LNCaP clone FGC (cell line): ENCODE measurements at regions not wholly inside any gene's neighbourhood (a gene's known extent, or its start where the extent isn't known, plus 50 kb on each side); places are given as distances from the start of the nearest gene placed in this dataset.

Experiments used
- DNase-seq: peaks from one replicate; pipeline ENCODE4 v3.0.0-alpha.2; 2011; ENCODE audit warnings: low read depth
- H3K4me3 ChIP-seq: 2 replicates; pipeline ENCODE4 v1.5.1; 2011; ENCODE audit warnings: mild to moderate bottlenecking, low read depth, low read length, control low read depth
- CTCF ChIP-seq: IDR thresholded peaks from 2 replicates; pipeline ENCODE4 v1.5.1; 2012; ENCODE audit warnings: mild to moderate bottlenecking; ENCODE audit not compliant: control insufficient read depth, insufficient read depth; ENCODE audit errors: extremely low read depth

GRCh38 chr3:80278056-80278455 is 510.3 kb upstream of the ROBO1 start:
- no peak for TF ChIP-seq CTCF
- H3K4me3 ChIP-seq, result no peak overlapping the region
- no peak for DNase-seq

- no peak for TF ChIP-seq CTCF
- H3K4me3 ChIP-seq, result no peak overlapping the region
- no peak for DNase-seq
These were observed 507.3 kb upstream of the ROBO1 start for GRCh38 chr3:80275120-80275519.

GRCh38 chr3:80263260-80263659 is 495.5 kb upstream of the ROBO1 start:
- no peak for DNase-seq
- TF ChIP-seq CTCF, result no peak
- no peak overlapping the region for H3K4me3 ChIP-seq

- no peak for DNase-seq
- no peak for TF ChIP-seq CTCF
These were observed 493.3 kb upstream of the ROBO1 start for GRCh38 chr3:80261082-80261481.

GRCh38 chr3:80259736-80260135 is 491.9 kb upstream of the ROBO1 start:
- no peak for DNase-seq
- H3K4me3 ChIP-seq, result no peak overlapping the region
- no peak for TF ChIP-seq CTCF

More at GRCh38 chr3:80261082-80261481, 493.3 kb upstream of the ROBO1 start:
- no peak overlapping the region for H3K4me3 ChIP-seq

GRCh38 chr3:80252113-80252512 is 484.3 kb upstream of the ROBO1 start:
- no peak for TF ChIP-seq CTCF
- DNase-seq, result no peak
- H3K4me3 ChIP-seq, result no peak overlapping the region

- no peak overlapping the region for H3K4me3 ChIP-seq
- TF ChIP-seq CTCF, result no peak
- DNase-seq, result no peak
These were observed 480.0 kb upstream of the ROBO1 start for GRCh38 chr3:80247766-80248165.
